ENCODE measurements at regions not wholly inside any gene's neighbourhood (a gene's known extent, or its start where the extent isn't known, plus 50 kb on each side); places are given as distances from the start of the nearest gene placed in this dataset.

DNA sequence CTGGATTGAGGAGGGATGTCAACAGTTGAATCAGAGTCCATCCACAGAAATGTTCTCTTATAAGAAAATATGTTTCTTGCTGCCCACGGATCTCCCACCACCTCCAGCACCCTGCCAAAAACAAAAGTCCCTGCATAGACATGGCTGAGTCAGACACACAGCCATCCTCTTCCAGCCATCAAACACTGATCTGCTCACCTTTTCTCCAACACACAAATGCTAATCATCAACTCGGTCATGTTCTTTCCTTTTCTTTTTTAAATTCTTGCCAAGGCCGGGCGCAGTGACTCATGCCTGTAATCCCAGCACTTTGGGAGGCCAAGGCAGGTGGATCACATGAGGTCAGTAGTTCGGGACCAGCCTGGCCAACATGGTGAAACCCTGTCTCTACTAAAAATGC, 110.7 kb upstream of the IL12A start:
- no peak overlapping the region for H3K4me2 ChIP-seq (ENCODE audit: insufficient read depth, low read length)
- POLR2A ChIA-PET, result no interaction called here
- H3K9me3 ChIP-seq (replicated peaks; ENCODE audit: control insufficient read depth, insufficient read depth, low read depth, low read length), result no peaks in the 10 kb centered on the region
- no peaks in the 10 kb centered on the region for H3K79me2 ChIP-seq (ENCODE audit: control insufficient read depth, insufficient read depth, low read length)
- no peak overlapping the region for H3K4me3 ChIP-seq
- H3K27me3 ChIP-seq (ENCODE audit: control insufficient read depth in 2 of 2, insufficient read depth in 2 of 2, low read length in 2 of 2), result peaks cover 2 to 3% of the 10 kb centered on the region in 2 experiments; a peak in 1 of 5 replicates
- no peaks in the 10 kb centered on the region for H3K4me1 ChIP-seq (replicated peaks in 1 of 2; ENCODE audit: control insufficient read depth in 2 of 2, insufficient read depth in 2 of 2, low read length in 2 of 2)
- no peak overlapping the region for H3K9ac ChIP-seq (ENCODE audit: insufficient read depth in 1 of 2, low read depth in 2 of 2, low read length in 2 of 2)
- no peaks in the 10 kb centered on the region for H3K9me1 ChIP-seq (ENCODE audit: control insufficient read depth, insufficient read depth, low read length)
- ATAC-seq (no peak), FAIRE-seq (no peak), DNase-seq (ENCODE audit: extremely low read depth in 1 of 4, low spot score in 3 of 4) (no peak)
- CTCF ChIA-PET (ENCODE audit: low intra/inter-chr PET ratio), result no interaction called here
- H3K27ac ChIP-seq (ENCODE audit: extremely low read depth, low read depth, low read length), result no peak overlapping the region
- intact Hi-C loops (cut with micrococcal nuclease), result no loop called here
- no peak for TF ChIP-seq PML (IDR thresholded peaks at IDR 0.05; ENCODE audit: low read length)
- in situ Hi-C loops (cut with MboI), result loop anchor here (25.0 kb wide), 1 partner anchor 584 kb away; no protein-coding TSS in a partner anchor
- H4K20me1 ChIP-seq (replicated peaks; ENCODE audit: control insufficient read depth, insufficient read depth, low read length), result no peaks in the 10 kb centered on the region
- no peaks in the 10 kb centered on the region for H3K36me3 ChIP-seq (ENCODE audit: control insufficient read depth, insufficient read depth, low read length)
- WGBS (ENCODE audit: insufficient coverage, low coverage, missing lambda C conversion rate), result 0% methylated on average over 3 of the region's 5 CpGs
- BruUV-seq (replicated peaks), result no TSS peak
- H2AFZ ChIP-seq (ENCODE audit: low read depth, low read length), result no peak overlapping the region

DNA sequence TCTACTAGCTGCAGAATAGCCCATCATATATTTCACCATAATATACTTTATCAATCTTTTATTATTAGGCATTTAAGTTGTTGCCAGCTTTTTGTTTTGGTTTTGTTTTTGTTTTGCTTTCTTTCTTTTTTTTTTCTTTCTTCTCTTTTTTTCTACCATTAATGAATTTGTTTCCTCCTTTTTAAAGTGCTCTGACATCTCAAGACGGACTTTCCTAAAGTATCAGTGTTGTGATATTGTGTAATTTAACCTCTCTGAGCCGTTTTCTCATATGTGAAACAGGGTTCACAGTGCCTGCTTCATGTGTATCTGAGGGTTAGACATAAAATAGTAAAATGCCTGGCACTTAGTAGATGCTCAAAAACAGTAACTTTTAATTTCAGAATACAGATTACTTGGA, 109.5 kb upstream of the IL12A start:
- no peaks in the 10 kb centered on the region for H4K20me1 ChIP-seq (replicated peaks; ENCODE audit: control insufficient read depth, insufficient read depth, low read length)
- in situ Hi-C loops (cut with MboI) (loop anchor here (25.0 kb wide), 1 partner anchor 583 kb away; no protein-coding TSS in a partner anchor), intact Hi-C loops (cut with micrococcal nuclease) (no loop called here)
- H3K27me3 ChIP-seq (ENCODE audit: control insufficient read depth in 2 of 2, insufficient read depth in 2 of 2, low read length in 2 of 2), result peaks cover 2 to 3% of the 10 kb centered on the region in 2 experiments; a peak in 1 of 5 replicates
- no TSS peak for BruUV-seq (replicated peaks)
- TF ChIP-seq, protein P1, sequence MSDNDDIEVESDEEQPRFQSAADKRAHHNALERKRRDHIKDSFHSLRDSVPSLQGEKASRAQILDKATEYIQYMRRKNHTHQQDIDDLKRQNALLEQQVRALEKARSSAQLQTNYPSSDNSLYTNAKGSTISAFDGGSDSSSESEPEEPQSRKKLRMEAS (CRISPR knock-in tag; IDR thresholded peaks at IDR 0.05), result no peak
- TF ChIP-seq, protein P2, sequence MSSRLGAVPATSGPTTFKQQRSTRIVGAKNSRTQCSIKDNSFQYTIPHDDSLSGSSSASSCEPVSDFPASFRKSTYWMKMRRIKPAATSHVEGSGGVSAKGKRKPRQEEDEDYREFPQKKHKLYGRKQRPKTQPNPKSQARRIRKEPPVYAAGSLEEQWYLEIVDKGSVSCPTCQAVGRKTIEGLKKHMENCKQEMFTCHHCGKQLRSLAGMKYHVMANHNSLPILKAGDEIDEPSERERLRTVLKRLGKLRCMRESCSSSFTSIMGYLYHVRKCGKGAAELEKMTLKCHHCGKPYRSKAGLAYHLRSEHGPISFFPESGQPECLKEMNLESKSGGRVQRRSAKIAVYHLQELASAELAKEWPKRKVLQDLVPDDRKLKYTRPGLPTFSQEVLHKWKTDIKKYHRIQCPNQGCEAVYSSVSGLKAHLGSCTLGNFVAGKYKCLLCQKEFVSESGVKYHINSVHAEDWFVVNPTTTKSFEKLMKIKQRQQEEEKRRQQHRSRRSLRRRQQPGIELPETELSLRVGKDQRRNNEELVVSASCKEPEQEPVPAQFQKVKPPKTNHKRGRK (tag; IDR thresholded peaks at IDR 0.05), result 0 out of 2 replicates have a peak, but pooled peaks have one; percentile 33
- TF ChIP-seq ZNF232 (CRISPR knock-in tag; IDR thresholded peaks at IDR 0.05), result no peak
- no peak for TF ChIP-seq ZNF717 (CRISPR knock-in tag; IDR thresholded peaks at IDR 0.05)
- no peak for TF ChIP-seq GTF2F1 (IDR thresholded peaks at IDR 0.05; ENCODE audit: low read depth, low read length)
- TF ChIP-seq, protein P3, sequence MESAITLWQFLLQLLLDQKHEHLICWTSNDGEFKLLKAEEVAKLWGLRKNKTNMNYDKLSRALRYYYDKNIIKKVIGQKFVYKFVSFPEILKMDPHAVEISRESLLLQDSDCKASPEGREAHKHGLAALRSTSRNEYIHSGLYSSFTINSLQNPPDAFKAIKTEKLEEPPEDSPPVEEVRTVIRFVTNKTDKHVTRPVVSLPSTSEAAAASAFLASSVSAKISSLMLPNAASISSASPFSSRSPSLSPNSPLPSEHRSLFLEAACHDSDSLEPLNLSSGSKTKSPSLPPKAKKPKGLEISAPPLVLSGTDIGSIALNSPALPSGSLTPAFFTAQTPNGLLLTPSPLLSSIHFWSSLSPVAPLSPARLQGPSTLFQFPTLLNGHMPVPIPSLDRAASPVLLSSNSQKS (CRISPR knock-in tag; IDR thresholded peaks at IDR 0.05), result no peak
- TF ChIP-seq PTTG1 (tag; IDR thresholded peaks at IDR 0.05; ENCODE audit: low read depth), result no peak
- TF ChIP-seq SREBF2 (CRISPR knock-in tag; IDR thresholded peaks at IDR 0.05), result no peak
- TF ChIP-seq RAD21 (CRISPR knock-in tag; conservative IDR thresholded peaks at IDR 0.05 in 1 of 2, IDR thresholded peaks at IDR 0.05 in 1 of 2), result no peak
- no peak for ATAC-seq
- no peak overlapping the region for H3K4me2 ChIP-seq (ENCODE audit: insufficient read depth, low read length)
- H3K27ac ChIP-seq (ENCODE audit: extremely low read depth, low read depth, low read length), result no peak overlapping the region
- H2AFZ ChIP-seq (ENCODE audit: low read depth, low read length), result no peak overlapping the region
- no peaks in the 10 kb centered on the region for H3K36me3 ChIP-seq (ENCODE audit: control insufficient read depth, insufficient read depth, low read length)
- H3K9me3 ChIP-seq (replicated peaks; ENCODE audit: control insufficient read depth, insufficient read depth, low read depth, low read length), result no peaks in the 10 kb centered on the region
- ChIA-PET POLR2A (no interaction called here), CTCF (ENCODE audit: low intra/inter-chr PET ratio) (no interaction called here)
- WGBS (ENCODE audit: insufficient coverage, low coverage, missing lambda C conversion rate), result 0% methylated on average over 2 of the region's 2 CpGs
- no peaks in the 10 kb centered on the region for H3K9me1 ChIP-seq (ENCODE audit: control insufficient read depth, insufficient read depth, low read length)
- no peak for DNase-seq (ENCODE audit: extremely low read depth in 1 of 4, low spot score in 3 of 4)
- H3K4me1 ChIP-seq (replicated peaks in 1 of 2; ENCODE audit: control insufficient read depth in 2 of 2, insufficient read depth in 2 of 2, low read length in 2 of 2), result no peaks in the 10 kb centered on the region
- H3K79me2 ChIP-seq (ENCODE audit: control insufficient read depth, insufficient read depth, low read length), result no peaks in the 10 kb centered on the region
- H3K9ac ChIP-seq (ENCODE audit: insufficient read depth in 1 of 2, low read depth in 2 of 2, low read length in 2 of 2), result no peak overlapping the region
- FAIRE-seq, result no peak
- no peak overlapping the region for H3K4me3 ChIP-seq
